IMR-90 (cell line): ENCODE measurements at regions not wholly inside any gene's neighbourhood (a gene's known extent, or its start where the extent isn't known, plus 50 kb on each side); places are given as distances from the start of the nearest gene placed in this dataset.

Source experiments
- ATAC-seq: fragments of 200-7000 bp; cut with Tn5 transposase; 2 replicates; pipeline ENCODE4 v1.9.1; 2020; ENCODE audit warnings: low read depth, mild to moderate bottlenecking, moderate library complexity
- BruUV-seq: library from RNA; stranded (reverse); fragments of 400-500 nt; replicated peaks from 2 replicates; lab custom pipeline; 2021; lab: Mats Ljungman, UMichigan
- CTCF ChIA-PET: fragments of 300-600 bp; formaldehyde crosslinking; extraction: SDS; loops from one replicate; lab custom pipeline; 2021; ENCODE audit warnings: antibody characterized with exemption; lab: Yijun Ruan, JAX
- POLR2A ChIA-PET: fragments of 300-600 bp; sonication (Branson Sonifier 250); formaldehyde crosslinking; loops from one replicate; lab custom pipeline; 2022; ENCODE audit warnings: antibody characterized with exemption; ENCODE audit not compliant: unreplicated experiment; lab: Charles Lee
- DNase-seq: peaks from one replicate; pipeline ENCODE4 v3.0.0; 2013
- H2AFZ ChIP-seq: replicated peaks from 2 replicates; pipeline ENCODE3; 2013; ENCODE audit warnings: low read length, mild to moderate bottlenecking; ENCODE audit not compliant: poor library complexity
- H2AK5ac ChIP-seq: 2 replicates; pipeline ENCODE4 v1.6.1; 2013; ENCODE audit warnings: low read depth, low read length, inconsistent platforms
- H2AK9ac ChIP-seq: replicated peaks from 2 replicates; pipeline ENCODE3; 2013; ENCODE audit warnings: mild to moderate bottlenecking, low read depth, low read length, moderate library complexity; ENCODE audit not compliant: poor library complexity
- H2BK120ac ChIP-seq: 2 replicates; pipeline ENCODE4 v1.6.1; 2013; ENCODE audit warnings: low read depth, low read length, inconsistent platforms
- H2BK15ac ChIP-seq: 3 replicates; pipeline ENCODE4 v1.6.1; 2013; ENCODE audit warnings: low read depth, low read length, inconsistent platforms
- H2BK20ac ChIP-seq: 2 replicates; pipeline ENCODE4 v1.6.1; 2013; ENCODE audit warnings: low read depth, mild to moderate bottlenecking, inconsistent platforms, low read length, moderate library complexity
- H2BK5ac ChIP-seq: 2 replicates; pipeline ENCODE4 v1.6.1; 2013; ENCODE audit warnings: mild to moderate bottlenecking, low read depth, low read length, inconsistent platforms; ENCODE audit not compliant: poor library complexity, severe bottlenecking
- H3K14ac ChIP-seq: replicated peaks from 2 replicates; pipeline ENCODE4 v1.6.1; 2013; ENCODE audit warnings: low read depth, low read length, inconsistent platforms
- H3K18ac ChIP-seq: 2 replicates; pipeline ENCODE4 v1.6.1; 2013; ENCODE audit warnings: low read depth, low read length, control low read depth
- H3K23ac ChIP-seq: 2 replicates; pipeline ENCODE4 v1.6.1; 2013; ENCODE audit warnings: low read depth, low read length, inconsistent platforms
- H3K27ac ChIP-seq: 2 replicates; pipeline ENCODE4 v1.5.1; 2013; ENCODE audit warnings: mild to moderate bottlenecking, control low read depth, low read length; ENCODE audit not compliant: insufficient read depth
- H3K27me3 ChIP-seq: 2 replicates; pipeline ENCODE4 v1.6.1; 2013; ENCODE audit warnings: low read length; ENCODE audit not compliant: control insufficient read depth, insufficient read depth
- H3K36me3 ChIP-seq: 2 replicates; pipeline ENCODE4 v1.6.1; 2013; ENCODE audit warnings: low read length, mixed read lengths; ENCODE audit not compliant: control insufficient read depth, insufficient read depth
- H3K4ac ChIP-seq: 2 replicates; pipeline ENCODE4 v1.6.1; 2013; ENCODE audit warnings: low read depth, low read length, inconsistent platforms
- H3K4me1 ChIP-seq: 2 replicates; pipeline ENCODE4 v1.6.1; 2013; ENCODE audit warnings: low read length, mixed read lengths; ENCODE audit not compliant: control insufficient read depth, insufficient read depth
- H3K4me2 ChIP-seq: 2 replicates; pipeline ENCODE4 v1.6.1; 2013; ENCODE audit warnings: low read depth, mild to moderate bottlenecking, control low read depth, low read length, moderate library complexity
- H3K4me3 ChIP-seq: 2 replicates; pipeline ENCODE4 v1.5.1; 2013; ENCODE audit warnings: low read depth, mild to moderate bottlenecking, control low read depth, low read length, moderate library complexity; ENCODE audit not compliant: insufficient read depth
- H3K56ac ChIP-seq: 2 replicates; pipeline ENCODE4 v1.6.1; 2013; ENCODE audit warnings: low read length, inconsistent platforms; ENCODE audit not compliant: insufficient read depth; ENCODE audit errors: extremely low read depth
- H3K79me1 ChIP-seq, 2 experiments: 2 replicates each; pipeline ENCODE4 v1.6.1; 2013; ENCODE audit warnings: low read length in 2 of 2, inconsistent platforms in 1 of 2, low read depth in 1 of 2
- H3K9ac ChIP-seq: 2 replicates; pipeline ENCODE4 v1.6.1; 2013; ENCODE audit warnings: low read depth, low read length, control low read depth
- H3K9me1 ChIP-seq: 2 replicates; pipeline ENCODE4 v1.6.1; 2013; ENCODE audit warnings: low read length, inconsistent platforms; ENCODE audit not compliant: insufficient read depth
- H3K9me3 ChIP-seq: 2 replicates; pipeline ENCODE4 v1.6.1; 2013; ENCODE audit warnings: low read length; ENCODE audit not compliant: control insufficient read depth, insufficient read depth
- H4K20me1 ChIP-seq: 2 replicates; pipeline ENCODE4 v1.6.1; 2013; ENCODE audit warnings: low read length, inconsistent platforms; ENCODE audit not compliant: insufficient read depth
- H4K5ac ChIP-seq: 2 replicates; pipeline ENCODE4 v1.6.1; 2013; ENCODE audit warnings: mild to moderate bottlenecking, low read depth, low read length, control low read depth
- H4K8ac ChIP-seq, 2 experiments: 2 replicates each; pipeline ENCODE4 v1.6.1; 2013; ENCODE audit warnings: low read depth in 2 of 2, low read length in 2 of 2, control low read depth in 1 of 2, inconsistent platforms in 1 of 2
- H4K91ac ChIP-seq: 2 replicates; pipeline ENCODE4 v1.6.1; 2013; ENCODE audit warnings: low read depth, low read length, inconsistent platforms; ENCODE audit not compliant: insufficient read depth
- BHLHE40 ChIP-seq: fragments of 150-350 bp; IDR thresholded peaks from 2 replicates; pipeline ENCODE4 v1.6.1; 2016; ENCODE audit warnings: mild to moderate bottlenecking, low read depth, low read length
- CHD1 ChIP-seq: IDR thresholded peaks from 2 replicates; pipeline ENCODE4 v1.6.1; 2012; ENCODE audit warnings: low read depth, low read length, improper control_type of control experiment
- CTCF ChIP-seq: conservative IDR thresholded peaks from 2 replicates; pipeline ENCODE4 v1.5.1; 2012; ENCODE audit warnings: mild to moderate bottlenecking, low read depth, low read length, improper control_type of control experiment
- MAFK ChIP-seq: IDR thresholded peaks from 2 replicates; pipeline ENCODE4 v1.6.1; 2012; ENCODE audit warnings: low read depth, low read length, improper control_type of control experiment
- MXI1 ChIP-seq: IDR thresholded peaks from 2 replicates; pipeline ENCODE4 v1.6.1; 2012; ENCODE audit warnings: low read depth, mild to moderate bottlenecking, low read length, moderate library complexity, borderline replicate concordance
- NFE2L2 ChIP-seq: fragments of 150-350 bp; IDR thresholded peaks from 2 replicates; pipeline ENCODE4 v1.6.1; 2016; ENCODE audit warnings: low read depth, mild to moderate bottlenecking, low read length
- POLR2A ChIP-seq: IDR thresholded peaks from 2 replicates; pipeline ENCODE4 v1.6.1; 2012; ENCODE audit warnings: mild to moderate bottlenecking, low read depth, low read length
- RFX5 ChIP-seq: IDR thresholded peaks from 2 replicates; pipeline ENCODE4 v1.8.0; 2012; ENCODE audit warnings: low read depth, mild to moderate bottlenecking, low read length, moderate library complexity
- SMC3 ChIP-seq: fragments of 150-350 bp; IDR thresholded peaks from 2 replicates; pipeline ENCODE4 v1.6.1; 2016; ENCODE audit warnings: low read depth, mild to moderate bottlenecking, antibody characterized with exemption, low read length, moderate library complexity
- WGBS, 2 experiments: methylation state at CpG; one replicate each; pipeline versions ENCODE4 v1.1.5 to v1.1.7; 2013; ENCODE audit warnings: missing lambda C conversion rate in 2 of 2; ENCODE audit not compliant: insufficient read length in 1 of 2; ENCODE audit errors: extremely low coverage in 2 of 2; 5-methylcytosine and 5-hydroxymethylcytosine counted together
- dilution Hi-C: fragments of 300-500 bp; cut with HindIII; formaldehyde crosslinking; loops from one replicate; pipeline ENCODE4 v1.14.3; 2018; ENCODE audit warnings: low sequenced_read_pairs; ENCODE audit not compliant: unreplicated experiment
- in situ Hi-C: fragments of 300-500 bp; cut with MboI; formaldehyde crosslinking; loops from 3 replicates; pipeline ENCODE4 v1.14.3; 2019; ENCODE audit warnings: low sequenced_read_pairs, inconsistent platforms, mixed read lengths
- intact Hi-C: fragments of 100-400 bp; cut with micrococcal nuclease; formaldehyde crosslinking; loops from 2 replicates; pipeline ENCODE4 v1.10.0; 2022

DNA sequence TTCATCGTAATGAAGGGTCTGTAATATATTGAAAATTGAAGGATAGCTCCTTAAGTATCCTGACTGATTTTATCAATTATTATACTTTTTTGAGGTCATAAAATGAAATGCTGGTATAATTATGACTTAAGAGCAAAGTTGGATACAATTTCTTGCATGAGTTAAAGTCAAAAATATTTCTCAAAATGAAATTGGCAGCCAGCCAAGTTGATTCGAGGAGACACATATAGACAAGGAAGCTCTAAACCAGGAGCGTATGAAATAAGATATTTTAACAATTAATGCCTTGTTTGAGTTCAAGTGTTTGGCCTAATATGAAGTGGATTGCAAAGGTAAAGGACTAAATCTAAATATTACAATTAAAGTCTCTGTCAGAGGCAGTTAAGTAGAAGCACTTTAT is 260.4 kb upstream of the DSEL start:
- Histone ChIP-seq H3K79me1 (no peaks in the 10 kb centered on the region), H2BK15ac (no peak overlapping the region), H3K14ac (no peak overlapping the region), H2AFZ (no peak overlapping the region), H2BK20ac (no peak overlapping the region), H4K8ac (no peak overlapping the region), H3K4ac (no peak overlapping the region), H3K4me1 (peaks cover 2% of the 10 kb centered on the region; the same call in 1 of the 2 replicates), H2AK9ac (no peak overlapping the region), H3K9ac (no peak overlapping the region), H2BK5ac (no peak overlapping the region), H3K36me3 (no peaks in the 10 kb centered on the region), H3K27me3 (no peaks in the 10 kb centered on the region), H4K91ac (no peak overlapping the region), H3K9me3 (no peaks in the 10 kb centered on the region), H3K56ac (no peak overlapping the region), H3K4me2 (no peak overlapping the region), H2BK120ac (no peak overlapping the region), H2AK5ac (no peak overlapping the region), H4K5ac (no peak overlapping the region), H4K20me1 (no peaks in the 10 kb centered on the region), H3K4me3 (no peak overlapping the region), H3K18ac (no peak overlapping the region), H3K27ac (no peak overlapping the region), H3K23ac (no peak overlapping the region), H3K9me1 (no peaks in the 10 kb centered on the region)
- BruUV-seq = no TSS peak
- dilution Hi-C loops = no loop called here
- ChIA-PET POLR2A (no interaction called here), CTCF (no interaction called here)
- intact Hi-C loops = loop anchor here (10.0 kb wide), 1 partner anchor 148 kb away; no protein-coding TSS in a partner anchor
- TF ChIP-seq BHLHE40 (no peak), CHD1 (no peak), NFE2L2 (no peak), POLR2A (no peak), SMC3 (no peak), MXI1 (no peak), RFX5 (no peak), MAFK (no peak), CTCF (no peak)
- ATAC-seq (no peak), DNase-seq (peak; percentile 30)
- in situ Hi-C loops = no loop called here
- WGBS, 2 experiments = no CpG with 5 or more reads among the region's 3 CpGs
